Lower lobe of right lung (tissue), 2 donors: ENCODE measurements at regions not wholly inside any gene's neighbourhood (a gene's known extent, or its start where the extent isn't known, plus 50 kb on each side); places are given as distances from the start of the nearest gene placed in this dataset.

Experiments
- ATAC-seq, 2 donors: fragments of 200-7000 bp; cut with Tn5 transposase; one replicate each; pipeline ENCODE4 v1.9.1; 2020 to 2022; ENCODE audit warnings: mild to moderate bottlenecking in 2 of 2, moderate library complexity in 2 of 2
- DNase-seq: peaks from one replicate; pipeline ENCODE4 v3.0.0-alpha.2; 2020
- H3K27ac ChIP-seq: fragments of 200-600 bp; one replicate; pipeline ENCODE4 v1.8.0; 2022
- H3K27me3 ChIP-seq: fragments of 200-600 bp; one replicate; pipeline ENCODE4 v1.8.0; 2022; ENCODE audit warnings: low read depth
- H3K36me3 ChIP-seq: fragments of 200-600 bp; one replicate; pipeline ENCODE4 v1.8.0; 2022; ENCODE audit warnings: mild to moderate bottlenecking
- H3K4me1 ChIP-seq: fragments of 200-600 bp; one replicate; pipeline ENCODE4 v1.8.0; 2022
- H3K4me3 ChIP-seq: fragments of 200-600 bp; one replicate; pipeline ENCODE4 v1.8.0; 2022; ENCODE audit warnings: mild to moderate bottlenecking
- H3K9me3 ChIP-seq: fragments of 200-600 bp; one replicate; pipeline ENCODE4 v1.8.0; 2022
- CTCF ChIP-seq: fragments of 200-600 bp; IDR thresholded peaks from one replicate; pipeline ENCODE4 v1.8.0; 2022; ENCODE audit warnings: antibody characterized with exemption, mild to moderate bottlenecking
- intact Hi-C: fragments of 100-400 bp; cut with DNase I; formaldehyde crosslinking; loops from one replicate; pipeline ENCODE4 v1.11.0; 2022
- donor health status: DM: no; HTN: yes; CAD: no; lungs with severe emphysema.

DNA sequence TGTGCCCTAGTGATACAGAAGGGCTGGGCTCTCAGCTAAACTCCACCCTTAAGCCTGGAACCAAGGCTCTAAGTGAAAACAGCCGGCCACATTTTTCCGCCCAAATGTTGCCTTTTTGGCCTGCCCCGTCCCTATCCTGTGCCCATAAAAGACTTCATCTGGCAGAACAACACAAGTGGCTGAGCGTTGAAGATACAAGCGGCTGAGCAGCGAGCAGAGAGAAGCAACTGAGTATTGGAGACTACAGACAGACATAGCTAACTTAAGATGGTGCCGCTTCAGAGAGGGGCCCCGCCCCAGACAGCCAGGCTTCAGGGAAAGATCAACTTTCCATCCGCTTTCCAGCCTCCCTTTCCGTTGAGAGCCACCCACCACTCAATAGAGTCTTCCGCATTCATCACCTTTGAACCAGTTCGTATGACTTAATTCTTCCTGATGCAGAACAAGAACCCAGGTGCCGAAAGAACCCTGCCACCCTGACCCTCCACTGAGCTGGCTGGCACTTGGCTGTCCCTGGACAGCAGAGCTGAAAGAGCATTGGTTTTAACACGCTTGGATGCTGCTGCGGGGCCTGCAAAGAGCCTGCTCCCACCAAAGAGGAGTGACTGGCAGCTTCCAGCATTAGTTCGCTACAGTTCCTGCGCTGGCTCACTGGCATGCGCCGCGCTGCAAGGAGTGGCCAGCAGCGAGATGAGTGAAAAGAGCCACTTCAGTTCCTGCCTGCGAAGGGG is 853.2 kb upstream of the INTU start:
- Histone ChIP-seq H3K27ac (no peak overlapping the region), H3K4me3 (no peak overlapping the region), H3K4me1 (no peaks in the 10 kb centered on the region), H3K9me3 (no peaks in the 10 kb centered on the region), H3K36me3 (no peaks in the 10 kb centered on the region), H3K27me3 (no peaks in the 10 kb centered on the region)
- no peak for ATAC-seq
- no peak for DNase-seq
- intact Hi-C loops = no loop called here
- TF ChIP-seq CTCF = no peak

DNA sequence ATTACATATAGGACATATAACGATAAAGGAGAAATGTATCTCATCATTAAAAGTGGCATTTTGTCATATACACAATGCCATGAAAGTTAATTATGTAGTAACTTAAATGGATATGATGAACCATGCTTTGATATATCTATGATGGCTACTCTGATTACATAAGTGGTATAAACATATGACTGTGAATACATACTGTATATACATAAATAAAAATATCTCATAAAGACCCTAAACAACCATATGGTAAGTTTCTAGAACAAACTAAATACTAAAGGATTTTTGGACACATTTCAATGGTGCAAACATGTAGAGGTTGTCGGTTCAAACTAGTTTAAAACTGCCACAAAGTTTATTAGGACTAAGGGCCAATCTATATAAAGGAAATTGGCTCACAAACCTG is 849.6 kb upstream of the INTU start:
- Histone ChIP-seq H3K36me3 (no peaks in the 10 kb centered on the region), H3K9me3 (no peaks in the 10 kb centered on the region), H3K4me3 (no peak overlapping the region), H3K4me1 (no peaks in the 10 kb centered on the region), H3K27ac (no peak overlapping the region), H3K27me3 (no peaks in the 10 kb centered on the region)
- ATAC-seq = no peak
- TF ChIP-seq CTCF = no peak
- no peak for DNase-seq
- intact Hi-C loops = no loop called here

- Histone ChIP-seq H3K27ac (no peak overlapping the region), H3K27me3 (no peaks in the 10 kb centered on the region), H3K4me3 (no peak overlapping the region), H3K36me3 (no peaks in the 10 kb centered on the region), H3K4me1 (no peaks in the 10 kb centered on the region), H3K9me3 (no peaks in the 10 kb centered on the region)
- intact Hi-C loops = no loop called here
- TF ChIP-seq CTCF = no peak
- no peak for ATAC-seq
- DNase-seq = no peak
Observed at GRCh38 chr4:126784966-126785580, 847.7 kb upstream of the INTU start.

- TF ChIP-seq CTCF = no peak
- no peaks in the 10 kb centered on the region for H3K4me1 ChIP-seq
- H3K27ac ChIP-seq = no peak overlapping the region
- H3K4me3 ChIP-seq = no peak overlapping the region
- no peaks in the 10 kb centered on the region for H3K27me3 ChIP-seq
- DNase-seq (no peak), ATAC-seq (no peak)
- intact Hi-C loops = no loop called here
- no peaks in the 10 kb centered on the region for H3K9me3 ChIP-seq
- no peaks in the 10 kb centered on the region for H3K36me3 ChIP-seq
Observed at GRCh38 chr4:126790633-126791032, 842.1 kb upstream of the INTU start.

- ATAC-seq = no peak
- Histone ChIP-seq H3K9me3 (no peaks in the 10 kb centered on the region), H3K4me1 (no peaks in the 10 kb centered on the region), H3K27ac (no peak overlapping the region), H3K36me3 (no peaks in the 10 kb centered on the region), H3K27me3 (no peaks in the 10 kb centered on the region), H3K4me3 (no peak overlapping the region)
- intact Hi-C loops = no loop called here
- no peak for TF ChIP-seq CTCF
- DNase-seq = no peak
Observed at GRCh38 chr4:126794363-126794762, 838.4 kb upstream of the INTU start.
